ENCODE measurements at regions not wholly inside any gene's neighbourhood (a gene's known extent, or its start where the extent isn't known, plus 50 kb on each side); places are given as distances from the start of the nearest gene placed in this dataset.

DNA sequence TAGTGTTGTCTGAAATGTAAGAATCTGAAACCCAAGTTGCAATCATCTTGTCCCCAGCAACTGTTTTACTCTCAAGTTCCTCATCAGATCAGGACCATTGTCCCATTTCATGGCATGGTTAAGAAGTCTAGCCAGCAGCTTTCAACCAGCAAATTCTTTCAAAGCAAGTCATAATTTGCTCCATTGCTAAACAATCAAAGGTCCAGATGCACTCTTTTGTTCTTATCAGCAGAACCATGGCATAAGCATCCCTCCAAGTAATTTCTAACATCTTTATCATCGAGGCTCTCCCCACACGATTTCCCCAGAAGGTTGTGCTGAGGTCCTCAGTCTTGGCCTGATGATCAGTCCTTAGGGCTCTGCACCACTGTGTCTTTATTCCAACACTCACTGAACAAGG, 67.5 kb upstream of the APCDD1 start:
- TF ChIP-seq MAX (IDR thresholded peaks at IDR 0.05) (no peak), TEAD4 (IDR thresholded peaks at IDR 0.05) (no peak), ZBTB7A (IDR thresholded peaks at IDR 0.05; ENCODE audit: low read depth) (no peak), REST (IDR thresholded peaks at IDR 0.05; ENCODE audit: low read depth) (no peak), CEBPB (IDR thresholded peaks at IDR 0.05) (no peak), TAF1 (IDR thresholded peaks at IDR 0.05; ENCODE audit: low read depth) (no peak), USF1 (IDR thresholded peaks at IDR 0.05) (no peak), EP300 (IDR thresholded peaks at IDR 0.05; ENCODE audit: borderline replicate concordance) (no peak), NFIC (IDR thresholded peaks at IDR 0.05) (no peak), RAD21 (IDR thresholded peaks at IDR 0.05; ENCODE audit: low read depth) (no peak), EGR1 (IDR thresholded peaks at IDR 0.05) (no peak), FOXM1 (IDR thresholded peaks at IDR 0.05; ENCODE audit: borderline replicate concordance, low read depth) (no peak), YY1 (IDR thresholded peaks at IDR 0.05; ENCODE audit: low read depth) (no peak)

Data from Ishikawa (cell line).